Non-pigmented ciliary epithelial cell (primary cell): ENCODE measurements at regions not wholly inside any gene's neighbourhood (a gene's known extent, or its start where the extent isn't known, plus 50 kb on each side); places are given as distances from the start of the nearest gene placed in this dataset.

Experiments
- DNase-seq: peaks from one replicate; pipeline ENCODE4 v3.0.0-alpha.2; 2010; ENCODE audit warnings: low read depth

DNA sequence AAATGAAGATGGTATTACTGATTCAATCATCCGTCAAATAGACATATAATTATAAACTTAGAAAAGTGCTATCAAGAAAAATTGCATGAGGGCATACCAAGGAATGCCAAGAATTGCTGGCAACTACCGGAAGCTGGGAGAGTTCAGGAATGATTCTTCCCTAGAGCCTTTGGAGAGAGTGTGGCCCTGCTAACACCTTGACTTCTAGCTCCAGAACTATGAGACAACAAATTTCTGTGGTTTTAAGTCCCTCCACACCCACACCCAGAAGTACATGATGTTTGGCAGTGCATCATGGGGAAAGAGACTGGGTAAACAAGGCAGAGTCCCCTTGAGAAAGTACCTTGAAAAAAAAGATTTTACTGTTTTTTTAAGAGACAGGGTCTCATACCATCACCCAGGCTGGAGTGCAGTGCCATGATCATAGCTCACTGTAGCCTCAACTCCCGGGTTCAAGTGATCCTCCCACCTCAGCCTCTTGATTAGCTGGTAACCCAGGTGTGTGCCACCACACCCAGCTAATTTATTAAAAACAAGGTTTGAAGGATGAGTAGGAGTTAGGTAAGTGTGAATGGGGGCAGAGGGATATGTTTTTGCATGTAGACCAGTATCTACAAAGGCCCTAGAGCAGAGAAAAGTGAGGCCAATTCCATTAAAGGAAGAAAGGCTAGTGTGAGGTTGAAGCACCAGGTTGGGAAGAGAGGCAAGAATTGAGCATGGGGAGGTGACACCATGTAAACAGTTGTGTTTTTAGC lies 53.1 kb downstream of the GSX2 start:
- no peak for DNase-seq

DNA sequence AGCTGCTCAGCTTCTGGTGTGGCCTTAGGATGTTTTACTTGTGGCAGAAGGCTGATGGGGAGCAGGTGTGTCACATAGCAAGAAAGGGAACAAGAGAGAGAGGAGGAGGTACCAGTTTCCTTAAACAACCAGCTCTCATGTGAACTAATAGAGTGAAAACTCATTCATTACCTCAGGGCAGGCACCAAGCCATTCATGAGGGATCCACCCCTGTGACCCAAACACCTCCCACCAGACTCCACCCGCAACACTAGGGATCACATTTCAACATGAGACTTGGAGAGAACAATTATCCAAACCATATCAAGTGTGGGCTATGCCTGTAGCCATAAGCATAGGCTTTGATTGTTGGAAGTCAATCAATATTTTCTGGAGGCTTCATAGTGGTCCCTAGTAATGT lies 56.0 kb downstream of the GSX2 start:
- DNase-seq: no peak

DNA sequence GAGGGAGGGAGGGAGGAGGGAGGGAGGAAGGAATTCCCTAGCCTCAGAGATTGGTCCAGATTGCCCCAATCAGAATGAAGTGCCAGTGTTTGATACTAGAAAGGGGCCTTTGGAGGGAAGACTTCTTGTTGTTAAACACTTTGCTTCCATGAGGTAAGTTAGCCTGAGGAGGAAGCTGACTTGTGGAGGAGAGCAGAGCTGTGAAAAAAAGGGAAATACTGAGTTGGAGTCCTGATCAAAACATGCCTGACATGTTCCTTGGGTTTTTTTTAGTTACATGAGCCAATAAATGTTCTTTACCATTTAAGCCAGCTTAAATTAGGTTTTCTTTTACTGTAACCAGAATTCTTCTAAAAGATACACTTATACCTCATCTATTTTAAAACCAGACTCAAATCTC lies 57.6 kb downstream of the GSX2 start:
- no peak for DNase-seq

DNA sequence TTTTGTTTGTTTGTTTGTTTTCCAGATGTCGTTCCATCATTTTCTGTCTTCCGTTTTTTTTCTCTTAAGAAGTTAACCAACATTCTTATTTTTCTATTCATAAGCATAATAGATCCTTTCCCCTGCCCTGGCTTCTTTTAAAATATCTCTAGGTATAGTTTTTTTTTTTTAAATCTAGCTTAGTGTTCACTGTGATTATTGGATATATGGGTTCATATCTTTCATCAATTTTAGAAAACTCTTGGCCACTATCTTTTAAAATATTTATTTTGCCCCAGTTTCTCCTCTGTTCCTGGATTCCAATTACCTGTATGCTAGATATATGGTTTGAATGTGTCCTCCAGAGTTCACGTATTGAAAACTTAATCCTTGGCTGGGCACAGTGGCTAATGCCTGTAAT lies 59.6 kb downstream of the GSX2 start:
- DNase-seq: no peak

DNA sequence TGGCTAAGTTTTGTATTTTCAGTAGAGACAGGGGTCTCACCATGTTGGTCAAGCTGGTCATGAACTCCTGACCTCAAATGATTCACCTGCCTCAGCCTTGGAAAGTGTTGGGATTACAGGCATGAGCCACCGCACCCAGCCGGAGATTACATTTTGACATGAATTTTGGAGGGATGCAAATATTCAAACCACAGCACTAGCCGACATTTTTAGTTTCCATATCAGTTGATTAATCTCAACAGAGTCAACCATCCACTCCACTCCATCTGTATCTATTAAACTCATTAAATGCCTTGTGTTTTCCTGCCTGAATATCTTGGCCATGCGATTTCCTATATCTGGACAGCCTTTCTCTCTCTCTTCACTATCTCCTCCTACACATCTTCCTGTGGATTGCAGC lies 64.1 kb upstream of the PDGFRA start:
- DNase-seq: no peak

DNA sequence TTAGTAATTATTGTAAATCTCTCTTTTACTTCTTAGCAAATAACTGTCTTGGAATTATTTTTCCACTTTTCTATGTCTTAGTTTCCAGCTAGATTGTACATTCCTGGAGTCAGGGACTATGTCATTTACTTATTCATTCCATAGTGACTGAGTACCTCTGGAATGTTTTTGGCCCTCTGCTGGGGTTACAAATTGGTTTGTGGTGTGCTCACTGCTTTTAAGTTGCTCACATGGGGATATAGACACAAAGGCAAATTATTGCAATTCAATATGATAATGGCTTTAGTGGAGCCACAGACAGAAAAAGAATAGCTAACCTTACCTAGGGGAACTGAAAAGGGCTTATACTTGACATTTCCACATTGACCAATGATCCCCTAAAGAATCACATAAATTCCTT lies 63.7 kb upstream of the PDGFRA start:
- peak; percentile 89 for DNase-seq

DNA sequence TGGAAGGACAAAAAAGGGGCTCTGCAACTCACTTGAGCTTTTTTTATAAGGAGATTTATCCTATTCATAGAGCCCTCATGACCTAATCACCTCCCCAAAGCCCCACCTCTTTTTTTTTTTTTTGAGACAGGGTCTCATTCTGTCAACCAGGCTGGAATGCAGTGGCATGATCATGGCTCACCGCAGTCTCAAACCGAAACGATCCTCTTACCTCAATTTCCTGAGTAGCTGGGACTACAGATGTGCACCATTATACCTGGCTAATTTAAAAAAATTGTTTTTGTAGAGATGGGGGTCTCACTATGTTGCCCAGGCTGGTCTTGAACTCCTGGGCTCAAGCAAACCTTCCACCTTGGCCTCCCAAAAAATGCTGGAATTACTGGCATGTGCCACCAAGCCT lies 61.6 kb upstream of the PDGFRA start:
- no peak for DNase-seq

DNA sequence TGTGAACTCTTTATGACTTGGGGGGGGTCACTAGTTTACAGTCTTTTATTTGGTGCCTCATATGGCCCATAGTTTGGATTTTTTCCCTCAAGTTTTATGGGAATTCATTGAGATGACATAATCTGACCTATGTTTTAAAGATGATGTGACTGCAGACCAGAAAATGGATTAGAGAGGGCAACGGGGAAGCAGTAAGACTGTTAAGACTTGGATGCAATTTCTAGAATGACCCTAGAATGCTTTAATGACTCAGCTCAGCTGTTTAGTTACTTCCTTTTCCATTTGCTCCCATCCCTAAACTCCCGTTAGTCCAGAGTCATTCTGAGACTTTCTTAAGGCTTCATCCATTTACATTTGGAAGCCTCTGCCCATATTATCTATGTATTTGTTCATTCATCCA lies 59.9 kb upstream of the PDGFRA start:
- DNase-seq: no peak

DNA sequence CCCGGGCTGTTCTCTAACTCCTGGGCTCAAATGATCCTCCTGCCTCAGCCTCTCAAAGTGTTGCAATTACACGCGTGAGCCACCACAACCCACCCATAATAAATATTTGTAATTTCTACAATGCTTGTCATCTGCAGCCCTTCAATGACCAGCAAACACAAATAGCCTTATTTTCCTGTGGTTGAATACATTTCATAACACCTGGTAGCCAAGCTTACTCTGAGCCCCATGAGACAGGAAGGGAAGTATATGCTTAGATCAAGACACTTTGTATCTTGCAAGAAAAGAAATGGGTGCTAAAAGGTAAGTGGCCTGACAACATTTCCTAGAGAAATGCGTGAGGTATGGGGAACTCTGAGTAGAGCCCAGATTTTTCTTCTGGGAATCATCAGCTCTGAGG lies 56.9 kb upstream of the PDGFRA start:
- no peak for DNase-seq

DNA sequence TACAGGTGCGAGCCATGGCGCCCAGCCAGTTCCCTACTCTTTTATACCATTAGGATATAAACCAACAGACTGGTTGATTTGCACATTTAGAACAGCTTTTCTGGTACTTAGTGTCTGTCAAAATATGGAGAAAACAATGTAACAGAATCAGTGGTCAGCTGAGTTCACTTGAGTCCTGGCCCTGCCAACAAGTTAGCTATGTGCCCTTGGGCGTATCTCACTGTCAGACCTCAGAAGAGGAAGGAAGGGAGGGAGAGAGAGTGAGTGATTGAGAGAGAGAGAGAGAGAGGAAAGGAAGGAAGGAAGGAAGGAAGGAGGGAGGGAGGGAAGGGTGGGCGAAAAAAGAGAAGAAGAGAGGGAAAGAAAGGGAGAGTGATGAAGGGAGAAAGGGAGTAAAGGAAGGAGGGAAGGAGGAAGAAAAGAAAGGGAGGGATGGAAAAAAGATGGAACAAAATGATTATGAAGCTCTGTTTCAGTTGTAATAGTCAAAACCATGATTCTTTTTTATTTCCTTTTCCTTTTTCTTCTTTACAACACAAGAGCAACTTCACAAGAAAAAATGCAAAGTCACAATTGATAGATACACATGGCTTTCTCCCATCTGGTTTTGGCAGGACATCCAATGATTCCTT lies 55.7 kb upstream of the PDGFRA start:
- no peak for DNase-seq

DNA sequence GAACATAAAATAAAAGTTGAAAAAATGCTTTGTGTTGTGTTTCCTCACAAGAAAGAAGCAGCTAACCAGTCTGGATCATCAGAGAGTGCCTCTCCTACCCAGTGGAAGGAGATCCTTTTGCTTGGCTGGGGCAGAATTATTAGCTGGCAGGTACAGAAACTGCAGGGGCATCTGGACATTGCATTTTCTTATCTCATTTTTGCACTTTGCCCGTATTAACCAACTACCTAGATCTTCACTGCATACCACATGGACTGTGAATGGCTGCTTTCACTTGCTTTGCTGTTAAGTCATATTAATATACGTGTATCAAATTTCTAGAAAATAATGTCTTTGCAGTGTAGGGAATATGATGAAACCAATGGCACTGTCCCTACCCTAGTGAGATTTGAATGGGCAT lies 52.9 kb upstream of the PDGFRA start:
- DNase-seq: no peak
